ENCODE measurements at regions not wholly inside any gene's neighbourhood (a gene's known extent, or its start where the extent isn't known, plus 50 kb on each side); places are given as distances from the start of the nearest gene placed in this dataset.

DNA sequence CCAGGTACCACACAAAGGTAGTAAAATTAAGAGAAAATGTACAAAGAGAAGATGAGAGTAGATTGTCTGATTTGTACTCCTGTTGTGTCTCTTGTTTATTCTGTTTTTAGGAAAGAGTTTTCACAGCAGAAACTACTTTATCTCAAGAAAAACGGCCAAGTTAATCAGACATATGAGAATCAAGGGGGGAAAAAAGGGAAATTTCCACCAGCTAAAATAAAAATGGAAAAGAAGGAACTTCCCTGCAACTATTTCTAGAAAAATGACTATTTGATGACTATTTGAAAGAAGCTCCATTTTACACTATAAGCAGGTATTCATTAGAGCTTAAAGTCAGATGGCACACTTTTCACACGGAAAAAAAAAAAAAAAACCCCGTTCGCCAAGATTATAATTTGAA is 56.5 kb downstream of the EPRS1 start:
- H3K9me3 Mint-ChIP-seq (ENCODE audit: low read depth, unreplicated experiment) = no peaks in the 10 kb centered on the region
- H3K4me1 Mint-ChIP-seq (ENCODE audit: low read depth, unreplicated experiment) = peaks cover 43% of the 10 kb centered on the region
- intact Hi-C loops (cut with micrococcal nuclease; ENCODE audit: unreplicated experiment) = loop anchor here (5.0 to 10.0 kb wide), 3 partner anchors 128 to 285 kb away; partner anchors contain the start of gene RAB3GAP2
- no peak for DNase-seq
- no peak overlapping the region for H3K4me3 Mint-ChIP-seq (ENCODE audit: low read depth, unreplicated experiment)
- no TSS peak for BruUV-seq (replicated peaks)
- H3K36me3 Mint-ChIP-seq (ENCODE audit: insufficient read depth, unreplicated experiment) = peaks cover 58% of the 10 kb centered on the region
- TF ChIP-seq, protein P1, sequence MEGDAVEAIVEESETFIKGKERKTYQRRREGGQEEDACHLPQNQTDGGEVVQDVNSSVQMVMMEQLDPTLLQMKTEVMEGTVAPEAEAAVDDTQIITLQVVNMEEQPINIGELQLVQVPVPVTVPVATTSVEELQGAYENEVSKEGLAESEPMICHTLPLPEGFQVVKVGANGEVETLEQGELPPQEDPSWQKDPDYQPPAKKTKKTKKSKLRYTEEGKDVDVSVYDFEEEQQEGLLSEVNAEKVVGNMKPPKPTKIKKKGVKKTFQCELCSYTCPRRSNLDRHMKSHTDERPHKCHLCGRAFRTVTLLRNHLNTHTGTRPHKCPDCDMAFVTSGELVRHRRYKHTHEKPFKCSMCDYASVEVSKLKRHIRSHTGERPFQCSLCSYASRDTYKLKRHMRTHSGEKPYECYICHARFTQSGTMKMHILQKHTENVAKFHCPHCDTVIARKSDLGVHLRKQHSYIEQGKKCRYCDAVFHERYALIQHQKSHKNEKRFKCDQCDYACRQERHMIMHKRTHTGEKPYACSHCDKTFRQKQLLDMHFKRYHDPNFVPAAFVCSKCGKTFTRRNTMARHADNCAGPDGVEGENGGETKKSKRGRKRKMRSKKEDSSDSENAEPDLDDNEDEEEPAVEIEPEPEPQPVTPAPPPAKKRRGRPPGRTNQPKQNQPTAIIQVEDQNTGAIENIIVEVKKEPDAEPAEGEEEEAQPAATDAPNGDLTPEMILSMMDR (IDR thresholded peaks at IDR 0.05; ENCODE audit: unreplicated experiment) = no peak
- CTCF ChIA-PET = interaction anchor here (0.7 to 1.0 kb wide), 2 partner anchors 63 to 229 kb away, joined by 4 read pairs; no protein-coding TSS in a partner anchor
- no peaks in the 10 kb centered on the region for H3K27me3 Mint-ChIP-seq (ENCODE audit: unreplicated experiment)
- no peak overlapping the region for H3K27ac Mint-ChIP-seq (ENCODE audit: unreplicated experiment)

DNA sequence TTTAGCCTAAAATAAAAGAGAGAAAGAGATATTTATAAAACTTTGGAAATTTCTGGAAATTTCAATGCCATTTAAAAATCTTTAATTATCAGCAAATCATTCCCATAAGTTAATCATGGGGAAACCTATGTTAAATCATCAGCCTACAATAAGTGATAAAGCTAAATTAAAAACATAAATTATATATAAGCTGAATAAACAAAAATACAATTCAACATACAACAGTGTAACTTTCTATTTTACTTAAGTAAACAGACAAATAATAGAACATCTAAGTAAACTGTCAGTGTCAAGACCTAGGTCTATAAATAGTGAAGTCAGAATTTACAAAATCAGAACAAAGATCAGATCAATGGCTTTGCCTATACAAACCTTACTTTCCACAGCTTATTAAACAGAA is 57.5 kb downstream of the EPRS1 start:
- CTCF ChIA-PET = no interaction called here
- H3K27ac Mint-ChIP-seq (ENCODE audit: unreplicated experiment) = no peak overlapping the region
- H3K36me3 Mint-ChIP-seq (ENCODE audit: insufficient read depth, unreplicated experiment) = peaks cover 65% of the 10 kb centered on the region
- H3K27me3 Mint-ChIP-seq (ENCODE audit: unreplicated experiment) = no peaks in the 10 kb centered on the region
- TF ChIP-seq, protein P1 (IDR thresholded peaks at IDR 0.05; ENCODE audit: unreplicated experiment) = no peak
- no TSS peak for BruUV-seq (replicated peaks)
- intact Hi-C loops (cut with micrococcal nuclease; ENCODE audit: unreplicated experiment) = no loop called here
- peaks cover 35% of the 10 kb centered on the region for H3K4me1 Mint-ChIP-seq (ENCODE audit: low read depth, unreplicated experiment)
- H3K4me3 Mint-ChIP-seq (ENCODE audit: low read depth, unreplicated experiment) = no peak overlapping the region
- no peak for DNase-seq
- no peaks in the 10 kb centered on the region for H3K9me3 Mint-ChIP-seq (ENCODE audit: low read depth, unreplicated experiment)

DNA sequence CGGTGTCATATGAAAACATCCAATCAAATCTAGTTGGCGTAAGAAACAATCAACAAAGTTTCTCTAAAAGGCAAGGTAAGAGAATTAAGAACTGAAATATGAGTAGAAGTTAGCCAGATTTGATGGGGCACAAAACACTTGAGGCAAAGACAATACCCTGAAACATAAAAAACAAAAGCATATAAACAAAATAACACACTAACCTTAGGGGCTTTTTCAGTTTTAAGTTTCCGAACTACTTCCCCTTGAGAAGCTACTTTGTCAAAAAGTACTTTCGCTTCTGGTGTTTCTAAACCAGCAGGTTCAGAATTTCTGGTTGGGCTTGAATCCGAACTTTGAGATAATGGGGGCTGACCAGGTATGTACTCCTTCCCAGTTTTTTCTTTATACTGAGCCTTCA is 57.9 kb downstream of the EPRS1 start:
- H3K27ac Mint-ChIP-seq (ENCODE audit: unreplicated experiment) = no peak overlapping the region
- BruUV-seq (replicated peaks) = no TSS peak
- no peak for DNase-seq
- H3K4me3 Mint-ChIP-seq (ENCODE audit: low read depth, unreplicated experiment) = no peak overlapping the region
- no peaks in the 10 kb centered on the region for H3K27me3 Mint-ChIP-seq (ENCODE audit: unreplicated experiment)
- no peaks in the 10 kb centered on the region for H3K9me3 Mint-ChIP-seq (ENCODE audit: low read depth, unreplicated experiment)
- TF ChIP-seq, protein P1 (IDR thresholded peaks at IDR 0.05; ENCODE audit: unreplicated experiment) = no peak
- H3K36me3 Mint-ChIP-seq (ENCODE audit: insufficient read depth, unreplicated experiment) = peaks cover 65% of the 10 kb centered on the region
- CTCF ChIA-PET = no interaction called here
- intact Hi-C loops (cut with micrococcal nuclease; ENCODE audit: unreplicated experiment) = no loop called here
- peaks cover 30% of the 10 kb centered on the region for H3K4me1 Mint-ChIP-seq (ENCODE audit: low read depth, unreplicated experiment)

DNA sequence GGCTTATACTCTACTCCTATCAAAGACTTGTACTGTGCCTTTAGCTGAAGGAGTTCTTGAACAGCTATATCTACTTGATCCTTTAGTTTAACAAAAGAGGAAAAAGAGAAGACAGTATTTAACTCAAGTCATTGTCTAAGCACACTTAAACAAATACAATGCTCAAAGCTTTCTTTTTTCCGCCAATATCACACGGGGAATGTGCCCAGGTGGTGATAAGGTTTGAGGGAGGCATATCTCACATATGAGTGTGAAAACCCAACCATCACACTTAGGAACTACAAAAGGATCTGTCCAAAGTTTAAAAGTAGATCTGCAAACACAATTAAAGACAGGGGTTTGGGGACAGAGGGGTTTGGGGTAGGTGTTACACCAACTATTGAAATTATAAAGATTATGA is 59.0 kb upstream of the SLC30A10 start:
- intact Hi-C loops (cut with micrococcal nuclease; ENCODE audit: unreplicated experiment) = no loop called here
- DNase-seq = no peak
- no TSS peak for BruUV-seq (replicated peaks)
- Mint-ChIP-seq H3K27me3 (ENCODE audit: unreplicated experiment) (no peaks in the 10 kb centered on the region), H3K4me3 (ENCODE audit: low read depth, unreplicated experiment) (no peak overlapping the region), H3K27ac (ENCODE audit: unreplicated experiment) (no peak overlapping the region), H3K36me3 (ENCODE audit: insufficient read depth, unreplicated experiment) (peaks cover 59% of the 10 kb centered on the region), H3K9me3 (ENCODE audit: low read depth, unreplicated experiment) (no peaks in the 10 kb centered on the region), H3K4me1 (ENCODE audit: low read depth, unreplicated experiment) (peaks cover 20% of the 10 kb centered on the region)
- CTCF ChIA-PET = interaction anchor here (0.7 to 0.9 kb wide), 2 partner anchors 24 to 85 kb away, joined by 3 read pairs; no protein-coding TSS in a partner anchor
- TF ChIP-seq, protein P1 (IDR thresholded peaks at IDR 0.05; ENCODE audit: unreplicated experiment) = no peak
